Keratinocyte (primary cell): ENCODE measurements at regions not wholly inside any gene's neighbourhood (a gene's known extent, or its start where the extent isn't known, plus 50 kb on each side); places are given as distances from the start of the nearest gene placed in this dataset.

Experiments
- DNase-seq: peaks from one replicate; pipeline ENCODE4 v3.0.0-alpha.2; 2011; ENCODE audit warnings: low read depth, missing footprints, low spot score
- FAIRE-seq: peaks from 2 replicates; lab custom pipeline; 2011; peaks lifted over from hg19 to GRCh38; lab: Jason Lieb, UNC
- H2AFZ ChIP-seq: 2 replicates; pipeline ENCODE4 v1.6.0; 2012; ENCODE audit warnings: low read length, control low read depth, inconsistent platforms; ENCODE audit not compliant: control insufficient read depth
- H3K27ac ChIP-seq: 2 replicates; pipeline ENCODE4 v1.5.1; 2011; ENCODE audit warnings: low read length; ENCODE audit not compliant: control insufficient read depth, insufficient read depth
- H3K27me3 ChIP-seq: 3 replicates; pipeline ENCODE4 v1.6.0; 2011; ENCODE audit warnings: low read length; ENCODE audit not compliant: control insufficient read depth, insufficient read depth; ENCODE audit errors: extremely low read depth
- H3K36me3 ChIP-seq, 2 experiments: 2 replicates in 1 of 2; 3 replicates in 1 of 2; pipeline ENCODE4 v1.5.1; 2011; ENCODE audit warnings: low read length in 2 of 2, mild to moderate bottlenecking in 1 of 2; ENCODE audit not compliant: control insufficient read depth in 2 of 2, insufficient read depth in 2 of 2; ENCODE audit errors: extremely low read depth in 1 of 2
- H3K4me1 ChIP-seq: 3 replicates; pipeline ENCODE4 v1.5.1; 2011; ENCODE audit warnings: low read length; ENCODE audit not compliant: control insufficient read depth, insufficient read depth; ENCODE audit errors: extremely low read depth
- H3K4me2 ChIP-seq: 3 replicates; pipeline ENCODE4 v1.6.0; 2011; ENCODE audit warnings: low read depth, low read length; ENCODE audit not compliant: control insufficient read depth, insufficient read depth; ENCODE audit errors: extremely low read depth
- H3K4me3 ChIP-seq, 3 experiments: fragments of 200-600 bp in 1 of 3; sonication (generic) in 1 of 3; 2 replicates in 2 of 3; 3 replicates in 1 of 3; pipeline ENCODE4 v1.5.1; 2011 to 2016; ENCODE audit warnings: low read length in 3 of 3, mild to moderate bottlenecking in 3 of 3, control low read depth in 2 of 3, inconsistent platforms in 1 of 3, low read depth in 1 of 3, mixed read lengths in 1 of 3, mixed run types in 1 of 3, moderate library complexity in 1 of 3; ENCODE audit not compliant: control insufficient read depth in 2 of 3, insufficient read depth in 2 of 3; ENCODE audit errors: extremely low read depth in 1 of 3
- H3K79me2 ChIP-seq: 2 replicates; pipeline ENCODE4 v1.6.0; 2012; ENCODE audit warnings: low read length; ENCODE audit not compliant: control insufficient read depth, insufficient read depth
- H3K9ac ChIP-seq: 3 replicates; pipeline ENCODE4 v1.6.0; 2011; ENCODE audit warnings: low read length; ENCODE audit not compliant: control insufficient read depth, insufficient read depth; ENCODE audit errors: extremely low read depth
- H3K9me1 ChIP-seq: 3 replicates; pipeline ENCODE4 v1.6.0; 2011; ENCODE audit warnings: low read length; ENCODE audit not compliant: control insufficient read depth, insufficient read depth; ENCODE audit errors: extremely low read depth
- H3K9me3 ChIP-seq: 2 replicates; pipeline ENCODE4 v1.5.1; 2012; ENCODE audit warnings: low read depth, low read length; ENCODE audit not compliant: control insufficient read depth
- H4K20me1 ChIP-seq: 3 replicates; pipeline ENCODE4 v1.6.0; 2011; ENCODE audit warnings: low read length; ENCODE audit not compliant: control insufficient read depth, insufficient read depth; ENCODE audit errors: extremely low read depth
- EZH2 ChIP-seq: IDR thresholded peaks from one replicate; pipeline ENCODE4 v1.6.1; 2012; ENCODE audit warnings: inconsistent platforms, mild to moderate bottlenecking, low read length, moderate library complexity
- dilution Hi-C: fragments of 300-500 bp; cut with MboI; formaldehyde crosslinking; loops from one replicate; pipeline ENCODE4 v1.7.0; 2020; ENCODE audit warnings: low sequenced_read_pairs; ENCODE audit not compliant: extremely low pct_ligation_motif_present
- TF ChIP-seq, protein P1 (sequence below), 3 experiments: IDR thresholded peaks in 1 of 3; conservative IDR thresholded peaks in 1 of 3; optimal IDR thresholded peaks in 1 of 3; 2 replicates in 2 of 3; 3 replicates in 1 of 3; pipeline versions ENCODE3 to v1.5.1; 2011; ENCODE audit warnings: low read length in 3 of 3, mild to moderate bottlenecking in 3 of 3, moderate library complexity in 2 of 3, control low read depth in 1 of 3, inconsistent platforms in 1 of 3; ENCODE audit not compliant: insufficient read depth in 2 of 3; ENCODE audit errors: extremely low read depth in 1 of 3

DNA sequence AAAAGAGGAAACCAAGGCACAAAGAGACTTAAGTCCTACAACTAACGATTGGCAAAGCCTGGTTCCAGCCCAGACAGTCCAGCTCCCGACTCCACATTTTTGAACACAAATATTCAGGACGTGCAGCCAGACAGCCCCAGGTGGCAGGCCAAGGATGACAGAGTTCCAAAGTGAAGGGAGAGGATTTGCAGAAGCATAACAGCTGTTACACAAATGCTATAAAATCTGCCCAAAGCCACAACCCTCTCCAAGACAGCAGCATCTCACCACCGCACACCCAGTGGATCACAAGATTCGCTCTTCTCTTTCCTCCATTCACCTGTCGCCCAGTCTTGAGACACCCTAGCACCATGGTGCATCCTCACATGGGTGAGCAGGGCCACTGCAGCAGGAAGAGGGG is 227.1 kb upstream of the ID2 start:
- no peak for TF ChIP-seq EZH2
- TF ChIP-seq, protein P1, sequence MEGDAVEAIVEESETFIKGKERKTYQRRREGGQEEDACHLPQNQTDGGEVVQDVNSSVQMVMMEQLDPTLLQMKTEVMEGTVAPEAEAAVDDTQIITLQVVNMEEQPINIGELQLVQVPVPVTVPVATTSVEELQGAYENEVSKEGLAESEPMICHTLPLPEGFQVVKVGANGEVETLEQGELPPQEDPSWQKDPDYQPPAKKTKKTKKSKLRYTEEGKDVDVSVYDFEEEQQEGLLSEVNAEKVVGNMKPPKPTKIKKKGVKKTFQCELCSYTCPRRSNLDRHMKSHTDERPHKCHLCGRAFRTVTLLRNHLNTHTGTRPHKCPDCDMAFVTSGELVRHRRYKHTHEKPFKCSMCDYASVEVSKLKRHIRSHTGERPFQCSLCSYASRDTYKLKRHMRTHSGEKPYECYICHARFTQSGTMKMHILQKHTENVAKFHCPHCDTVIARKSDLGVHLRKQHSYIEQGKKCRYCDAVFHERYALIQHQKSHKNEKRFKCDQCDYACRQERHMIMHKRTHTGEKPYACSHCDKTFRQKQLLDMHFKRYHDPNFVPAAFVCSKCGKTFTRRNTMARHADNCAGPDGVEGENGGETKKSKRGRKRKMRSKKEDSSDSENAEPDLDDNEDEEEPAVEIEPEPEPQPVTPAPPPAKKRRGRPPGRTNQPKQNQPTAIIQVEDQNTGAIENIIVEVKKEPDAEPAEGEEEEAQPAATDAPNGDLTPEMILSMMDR (optimal IDR thresholded peaks at IDR 0.05 in 1 of 3, IDR thresholded peaks at IDR 0.05 in 1 of 3, conservative IDR thresholded peaks at IDR 0.05 in 1 of 3; ENCODE audit: extremely low read depth in 1 of 3, insufficient read depth in 2 of 3, low read length in 3 of 3) = no peak
- H3K9ac ChIP-seq = no peak overlapping the region
- H3K27me3 ChIP-seq = peaks cover 26% of the 10 kb centered on the region
- no peaks in the 10 kb centered on the region for H3K9me1 ChIP-seq
- H2AFZ ChIP-seq = no peak overlapping the region
- H3K9me3 ChIP-seq = no peaks in the 10 kb centered on the region
- FAIRE-seq (no peak), DNase-seq (no peak)
- H3K36me3 ChIP-seq = no peaks in the 10 kb centered on the region
- no peaks in the 10 kb centered on the region for H3K4me1 ChIP-seq
- no peak overlapping the region for H3K4me2 ChIP-seq
- H4K20me1 ChIP-seq = no peaks in the 10 kb centered on the region
- no peaks in the 10 kb centered on the region for H3K79me2 ChIP-seq
- no peak overlapping the region for H3K27ac ChIP-seq
- dilution Hi-C loops = no loop called here
- no peak overlapping the region for H3K4me3 ChIP-seq

DNA sequence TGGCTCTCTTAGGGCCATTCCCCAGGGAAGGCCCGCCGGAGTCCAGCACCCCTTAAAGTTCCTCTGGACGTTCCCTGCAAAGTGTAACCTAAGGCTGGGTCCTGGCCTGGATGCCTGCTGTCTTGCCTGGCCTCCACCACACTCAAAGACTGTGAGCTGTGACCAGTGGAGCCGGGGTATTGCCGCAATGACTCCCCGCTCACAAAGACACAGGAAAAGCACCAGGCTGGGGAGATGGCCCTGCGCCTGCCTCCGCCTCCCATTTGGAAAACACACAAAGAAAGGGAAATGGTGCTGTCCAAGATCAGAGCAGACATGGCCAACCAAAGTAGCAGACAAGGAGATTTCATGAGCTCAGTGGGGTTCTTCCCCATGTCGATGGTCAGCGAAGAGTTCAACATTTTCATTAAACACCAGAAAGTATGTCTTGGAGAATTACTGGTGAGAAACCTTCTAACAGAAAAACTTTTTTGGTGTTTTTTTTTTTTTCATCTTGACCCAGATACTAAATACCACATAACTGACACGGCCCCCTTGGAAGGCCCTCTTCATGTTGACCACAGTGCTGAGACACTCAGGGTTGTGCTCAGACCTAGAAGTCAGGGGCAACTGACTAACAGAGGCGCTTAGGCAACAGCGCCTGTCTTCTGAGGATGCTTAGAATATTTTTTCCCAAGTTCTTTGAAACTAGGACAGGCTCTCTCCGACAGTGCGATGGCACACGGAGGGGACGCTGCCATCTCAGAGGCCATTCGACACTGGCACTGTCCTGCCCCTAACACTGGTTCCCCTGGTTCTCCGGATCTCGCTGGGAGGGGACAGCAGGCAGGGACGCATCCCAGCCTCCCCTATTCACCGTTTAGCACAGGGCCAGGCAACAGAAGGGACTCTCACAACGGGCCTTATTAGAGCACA is 226.4 kb upstream of the ID2 start:
- DNase-seq (no peak), FAIRE-seq (no peak)
- TF ChIP-seq, protein P1 (optimal IDR thresholded peaks at IDR 0.05 in 1 of 3, IDR thresholded peaks at IDR 0.05 in 1 of 3, conservative IDR thresholded peaks at IDR 0.05 in 1 of 3; ENCODE audit: extremely low read depth in 1 of 3, insufficient read depth in 2 of 3, low read length in 3 of 3) = no peak
- TF ChIP-seq EZH2 = no peak
- H3K4me2 ChIP-seq = no peak overlapping the region
- no peaks in the 10 kb centered on the region for H3K79me2 ChIP-seq
- H4K20me1 ChIP-seq = no peaks in the 10 kb centered on the region
- H3K9me3 ChIP-seq = no peaks in the 10 kb centered on the region
- H3K27ac ChIP-seq = no peak overlapping the region
- no peak overlapping the region for H3K4me3 ChIP-seq
- H3K9me1 ChIP-seq = no peaks in the 10 kb centered on the region
- dilution Hi-C loops = no loop called here
- no peak overlapping the region for H3K9ac ChIP-seq
- no peaks in the 10 kb centered on the region for H3K4me1 ChIP-seq
- H3K27me3 ChIP-seq = peaks cover 26% of the 10 kb centered on the region
- H3K36me3 ChIP-seq = no peaks in the 10 kb centered on the region
- no peak overlapping the region for H2AFZ ChIP-seq
